K562 (cell line): ENCODE measurements at regions not wholly inside any gene's neighbourhood (a gene's known extent, or its start where the extent isn't known, plus 50 kb on each side); places are given as distances from the start of the nearest gene placed in this dataset.

Experiments
- ATAC-seq: fragments of 200-7000 bp; cut with Tn5 transposase; 3 replicates; pipeline ENCODE4 v1.9.1; 2020; ENCODE audit warnings: moderate library complexity
- BruUV-seq: library from RNA; stranded (reverse); fragments of 400-500 nt; replicated peaks from 2 replicates; lab custom pipeline; 2021; lab: Mats Ljungman, UMichigan
- CTCF ChIA-PET: fragments of 300-600 bp; formaldehyde crosslinking; extraction: SDS; loops from one replicate; lab custom pipeline; 2021; ENCODE audit warnings: low intra/inter-chr PET ratio; lab: Yijun Ruan, JAX
- POLR2A ChIA-PET: fragments of 300-600, 350-650 bp; sonication (Branson Sonifier 250); formaldehyde crosslinking; extraction: SDS; loops from one replicate; lab custom pipeline; 2021; ENCODE audit warnings: antibody characterized with exemption, inconsistent platforms; lab: Yijun Ruan, JAX
- DNase-seq, 4 experiments: peaks; one replicate each; pipeline versions ENCODE4 v3.0.0 to v3.0.0-alpha.2; 2011 to 2018; ENCODE audit warnings: low spot score in 3 of 4, mixed read lengths in 3 of 4; ENCODE audit errors: extremely low read depth in 1 of 4
- FAIRE-seq: peaks from 2 replicates; lab custom pipeline; 2011; peaks lifted over from hg19 to GRCh38; lab: Jason Lieb, UNC
- H2AFZ ChIP-seq: 2 replicates; pipeline ENCODE4 v1.6.0; 2011; ENCODE audit warnings: low read depth, low read length, control low read depth, inconsistent platforms
- H3K27ac ChIP-seq: fragments of 200-600 bp; 3 replicates; pipeline ENCODE4 v1.8.0; 2011; ENCODE audit warnings: low read depth, mild to moderate bottlenecking, control low read depth, inconsistent platforms, low read length, moderate library complexity, mixed read lengths; ENCODE audit errors: extremely low read depth
- H3K27me3 ChIP-seq, 2 experiments: fragments of 300-600 bp in 1 of 2; 2 replicates in 1 of 2; 3 replicates in 1 of 2; pipeline versions ENCODE4 v1.6.0 to v1.8.0; 2011; ENCODE audit warnings: inconsistent platforms in 2 of 2, low read length in 2 of 2, mild to moderate bottlenecking in 1 of 2, mixed read lengths in 1 of 2, moderate library complexity in 1 of 2; ENCODE audit not compliant: control insufficient read depth in 2 of 2, insufficient read depth in 2 of 2
- H3K36me3 ChIP-seq: fragments of 300-600 bp; 3 replicates; pipeline ENCODE4 v1.8.0; 2011; ENCODE audit warnings: mild to moderate bottlenecking, low read length, inconsistent platforms; ENCODE audit not compliant: control insufficient read depth, insufficient read depth
- H3K4me1 ChIP-seq, 2 experiments: fragments of 200-600 bp in 1 of 2; replicated peaks in 1 of 2; 2 replicates in 1 of 2; 3 replicates in 1 of 2; pipeline versions ENCODE4 v1.5.1 to v1.8.0; 2011; ENCODE audit warnings: inconsistent platforms in 2 of 2, low read length in 2 of 2, mild to moderate bottlenecking in 1 of 2, mixed read lengths in 1 of 2, moderate library complexity in 1 of 2; ENCODE audit not compliant: control insufficient read depth in 2 of 2, insufficient read depth in 2 of 2
- H3K4me2 ChIP-seq: 2 replicates; pipeline ENCODE4 v1.6.1; 2011; ENCODE audit warnings: low read length, control low read depth, inconsistent platforms, mixed read lengths; ENCODE audit not compliant: insufficient read depth
- H3K4me3 ChIP-seq: fragments of 200-600 bp; sonication (generic), shearing (Covaris generic); 2 replicates; pipeline ENCODE4 v1.5.1; 2016; ENCODE audit warnings: control low read depth, inconsistent platforms
- H3K79me2 ChIP-seq: fragments of 200-600 bp; 3 replicates; pipeline ENCODE4 v1.8.0; 2011; ENCODE audit warnings: low read length, inconsistent platforms; ENCODE audit not compliant: control insufficient read depth, insufficient read depth
- H3K9ac ChIP-seq, 2 experiments: 2 replicates each; pipeline versions ENCODE4 v1.6.0 to v1.6.1; 2011; ENCODE audit warnings: low read depth in 2 of 2, low read length in 2 of 2, control low read depth in 1 of 2, inconsistent platforms in 1 of 2, mild to moderate bottlenecking in 1 of 2, mixed read lengths in 1 of 2; ENCODE audit not compliant: insufficient read depth in 1 of 2
- H3K9me1 ChIP-seq: one replicate; pipeline ENCODE4 v1.6.0; 2011; ENCODE audit warnings: inconsistent platforms, mild to moderate bottlenecking, low read length, moderate library complexity; ENCODE audit not compliant: control insufficient read depth, insufficient read depth
- H3K9me3 ChIP-seq: replicated peaks from 2 replicates; pipeline ENCODE4 v1.5.1; 2011; ENCODE audit warnings: low read depth, low read length, inconsistent platforms; ENCODE audit not compliant: control insufficient read depth, insufficient read depth
- H4K20me1 ChIP-seq: replicated peaks from 2 replicates; pipeline ENCODE4 v1.6.1; 2011; ENCODE audit warnings: low read length, inconsistent platforms, mixed read lengths; ENCODE audit not compliant: control insufficient read depth, insufficient read depth
- CBFA2T2 ChIP-seq: fragments of 450-650 bp; conservative IDR thresholded peaks from 2 replicates; pipeline ENCODE4 v1.6.1; 2017; ENCODE audit warnings: mild to moderate bottlenecking
- HDAC8 ChIP-seq: fragments of 450-650 bp; IDR thresholded peaks from 2 replicates; pipeline ENCODE4 v1.6.1; 2016; ENCODE audit warnings: mild to moderate bottlenecking, missing genetic modification characterization, moderate library complexity, missing compliant biosample characterization
- SIX5 ChIP-seq, 2 experiments: IDR thresholded peaks; 2 replicates each; pipeline ENCODE4 v1.6.1; 2011; ENCODE audit warnings: low read length in 2 of 2, borderline replicate concordance in 1 of 2, low read depth in 1 of 2, mild to moderate bottlenecking in 1 of 2, moderate library complexity in 1 of 2; ENCODE audit not compliant: insufficient read depth in 1 of 2
- SMAD2 ChIP-seq: fragments of 150-350 bp; IDR thresholded peaks from 2 replicates; pipeline ENCODE4 v1.6.1; 2014; ENCODE audit warnings: low read depth, mild to moderate bottlenecking, low read length
- THAP12 ChIP-seq: fragments of 250-450 bp; sonication (Bioruptor Pico); IDR thresholded peaks from 2 replicates; pipeline ENCODE4 v1.9.0; 2021; ENCODE audit warnings: mild to moderate bottlenecking, inconsistent platforms
- XRCC3 ChIP-seq: fragments of 450-650 bp; IDR thresholded peaks from 2 replicates; pipeline ENCODE4 v1.6.1; 2017; ENCODE audit warnings: mild to moderate bottlenecking, moderate library complexity
- WGBS: fragments of 100-300 bp; shearing (Covaris generic); methylation state at CpG from one replicate; pipeline ENCODE4 v1.1.6; 2016; ENCODE audit warnings: low coverage, mixed read lengths; ENCODE audit not compliant: insufficient coverage; ENCODE audit errors: missing lambda C conversion rate; 5-methylcytosine and 5-hydroxymethylcytosine counted together
- in situ Hi-C: fragments of 300-500 bp; cut with MboI; formaldehyde crosslinking; loops from 4 replicates; pipeline ENCODE4 v1.15.0; 2018; ENCODE audit warnings: inconsistent platforms, mixed read lengths
- intact Hi-C: fragments of 100-400 bp; cut with micrococcal nuclease; formaldehyde crosslinking; loops from 2 replicates; pipeline ENCODE4 v1.14.2; 2022

- no peak overlapping the region for H3K27ac ChIP-seq
- no peak for ATAC-seq
- no peaks in the 10 kb centered on the region for H3K36me3 ChIP-seq
- no peak for TF ChIP-seq HDAC8 (tag)
- no peak overlapping the region for H3K4me2 ChIP-seq
- intact Hi-C loops: no loop called here
- ChIA-PET CTCF (no interaction called here), POLR2A (interaction anchor here (1.0 kb wide), 1 partner anchor 9 kb away, joined by 3 read pairs; no protein-coding TSS in a partner anchor)
- H3K79me2 ChIP-seq: no peaks in the 10 kb centered on the region
- FAIRE-seq: no peak
- 3% methylated on average over 11 of the region's 11 CpGs for WGBS
- H2AFZ ChIP-seq: no peak overlapping the region
- H3K4me1 ChIP-seq: no peaks in the 10 kb centered on the region
- peaks cover 0 to 15% of the 10 kb centered on the region in 2 experiments; a peak in 3 of 5 replicates for H3K27me3 ChIP-seq
- in situ Hi-C loops: no loop called here
- no peak overlapping the region for H3K4me3 ChIP-seq
- BruUV-seq: no TSS peak
- H3K9me1 ChIP-seq: no peaks in the 10 kb centered on the region
- no peak overlapping the region for H3K9ac ChIP-seq
- no peaks in the 10 kb centered on the region for H4K20me1 ChIP-seq
- H3K9me3 ChIP-seq: no peaks in the 10 kb centered on the region
- DNase-seq: no peak
These were observed 243.1 kb downstream of the TLE3 start for GRCh38 chr15:69854521-69855181.

GRCh38 chr15:69855258-69856000 is 242.3 kb downstream of the TLE3 start:
- H3K27me3 ChIP-seq: peaks cover 0 to 11% of the 10 kb centered on the region in 2 experiments; a peak in 3 of 5 replicates
- no peak overlapping the region for H3K4me2 ChIP-seq
- WGBS: 0% methylated on average over 12 of the region's 13 CpGs
- ATAC-seq: no peak
- DNase-seq: no peak
- no peak for TF ChIP-seq THAP12
- no peak for TF ChIP-seq CBFA2T2
- TF ChIP-seq XRCC3: no peak
- no peak for TF ChIP-seq SMAD2
- TF ChIP-seq SIX5 (IDR thresholded peaks at IDR 0.05; ENCODE audit: borderline replicate concordance in 1 of 2, insufficient read depth in 1 of 2, low read depth in 1 of 2, low read length in 2 of 2): no peak
- no peaks in the 10 kb centered on the region for H3K4me1 ChIP-seq
- no peak overlapping the region for H2AFZ ChIP-seq
- H3K9me1 ChIP-seq: no peaks in the 10 kb centered on the region
- no peaks in the 10 kb centered on the region for H3K79me2 ChIP-seq
- BruUV-seq: no TSS peak
- H3K9me3 ChIP-seq: no peaks in the 10 kb centered on the region
- no peak overlapping the region for H3K4me3 ChIP-seq
- H3K27ac ChIP-seq: no peak overlapping the region
- no peaks in the 10 kb centered on the region for H4K20me1 ChIP-seq
- H3K9ac ChIP-seq: no peak overlapping the region
- CTCF ChIA-PET: no interaction called here
- in situ Hi-C loops: no loop called here
- intact Hi-C loops: no loop called here
- no peaks in the 10 kb centered on the region for H3K36me3 ChIP-seq
- POLR2A ChIA-PET: interaction anchor here (0.7 to 1.5 kb wide), 2 partner anchors 10 to 14 kb away, joined by 4 read pairs; no protein-coding TSS in a partner anchor
- FAIRE-seq: no peak
